Fibroblast of villous mesenchyme (primary cell): ENCODE measurements at regions not wholly inside any gene's neighbourhood (a gene's known extent, or its start where the extent isn't known, plus 50 kb on each side); places are given as distances from the start of the nearest gene placed in this dataset.

ENCODE experiments used
- DNase-seq: peaks from one replicate; pipeline ENCODE4 v3.0.0-alpha.2; 2010; ENCODE audit warnings: low read depth
- H3K4me3 ChIP-seq: 2 replicates; pipeline ENCODE4 v1.5.1; 2011; ENCODE audit warnings: low read depth, mild to moderate bottlenecking, low read length
- CTCF ChIP-seq: IDR thresholded peaks from 2 replicates; pipeline ENCODE4 v1.5.1; 2012; ENCODE audit warnings: low read depth, mild to moderate bottlenecking, low read length; ENCODE audit not compliant: insufficient read depth

GRCh38 chr9:119609277-119609971, 240.2 kb upstream of the BRINP1 start:
- H3K4me3 ChIP-seq: no peak overlapping the region
- no peak for DNase-seq
- TF ChIP-seq CTCF: no peak

GRCh38 chr9:119601632-119602031, 232.4 kb upstream of the BRINP1 start:
- DNase-seq: no peak
- TF ChIP-seq CTCF: no peak
- no peak overlapping the region for H3K4me3 ChIP-seq

GRCh38 chr9:119597499-119597898, 228.3 kb upstream of the BRINP1 start:
- TF ChIP-seq CTCF: no peak
- no peak overlapping the region for H3K4me3 ChIP-seq
- no peak for DNase-seq

GRCh38 chr9:119596703-119597102, 227.5 kb upstream of the BRINP1 start:
- no peak overlapping the region for H3K4me3 ChIP-seq
- no peak for DNase-seq
- no peak for TF ChIP-seq CTCF

GRCh38 chr9:119588874-119589744, 219.9 kb upstream of the BRINP1 start:
- TF ChIP-seq CTCF: no peak
- H3K4me3 ChIP-seq: no peak overlapping the region
- no peak for DNase-seq

- no peak for DNase-seq
- TF ChIP-seq CTCF: no peak
- no peak overlapping the region for H3K4me3 ChIP-seq
Measured at GRCh38 chr9:119577881-119578280, 208.6 kb upstream of the BRINP1 start.
